ENCODE measurements at regions not wholly inside any gene's neighbourhood (a gene's known extent, or its start where the extent isn't known, plus 50 kb on each side); places are given as distances from the start of the nearest gene placed in this dataset.

GRCh38 chr6:170144571-170145271 lies 146.2 kb downstream of the DLL1 start:
- TF ChIP-seq, protein P1, sequence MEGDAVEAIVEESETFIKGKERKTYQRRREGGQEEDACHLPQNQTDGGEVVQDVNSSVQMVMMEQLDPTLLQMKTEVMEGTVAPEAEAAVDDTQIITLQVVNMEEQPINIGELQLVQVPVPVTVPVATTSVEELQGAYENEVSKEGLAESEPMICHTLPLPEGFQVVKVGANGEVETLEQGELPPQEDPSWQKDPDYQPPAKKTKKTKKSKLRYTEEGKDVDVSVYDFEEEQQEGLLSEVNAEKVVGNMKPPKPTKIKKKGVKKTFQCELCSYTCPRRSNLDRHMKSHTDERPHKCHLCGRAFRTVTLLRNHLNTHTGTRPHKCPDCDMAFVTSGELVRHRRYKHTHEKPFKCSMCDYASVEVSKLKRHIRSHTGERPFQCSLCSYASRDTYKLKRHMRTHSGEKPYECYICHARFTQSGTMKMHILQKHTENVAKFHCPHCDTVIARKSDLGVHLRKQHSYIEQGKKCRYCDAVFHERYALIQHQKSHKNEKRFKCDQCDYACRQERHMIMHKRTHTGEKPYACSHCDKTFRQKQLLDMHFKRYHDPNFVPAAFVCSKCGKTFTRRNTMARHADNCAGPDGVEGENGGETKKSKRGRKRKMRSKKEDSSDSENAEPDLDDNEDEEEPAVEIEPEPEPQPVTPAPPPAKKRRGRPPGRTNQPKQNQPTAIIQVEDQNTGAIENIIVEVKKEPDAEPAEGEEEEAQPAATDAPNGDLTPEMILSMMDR (IDR thresholded peaks at IDR 0.05; ENCODE audit: low read depth, low read length), result no peak
- no peak for TF ChIP-seq POLR2A (IDR thresholded peaks at IDR 0.05; ENCODE audit: extremely low read depth, insufficient read length)
